ENCODE measurements at regions not wholly inside any gene's neighbourhood (a gene's known extent, or its start where the extent isn't known, plus 50 kb on each side); places are given as distances from the start of the nearest gene placed in this dataset.
A peak's percentile ranks its signal among the peaks of the same experiment; 100 is the strongest.

- Histone ChIP-seq H3K36me3 (no peaks in the 10 kb centered on the region), H3K27ac (no peak overlapping the region), H3K4me1 (ENCODE audit: low read depth) (peaks cover under 1% of the 10 kb centered on the region), H3K9me3 (ENCODE audit: low read depth) (no peaks in the 10 kb centered on the region), H3K4me3 (no peak overlapping the region), H3K27me3 (no peaks in the 10 kb centered on the region)
- no peak for DNase-seq (ENCODE audit: low read depth in 1 of 2, low spot score in 1 of 2)
- no peak for TF ChIP-seq CTCF (IDR thresholded peaks at IDR 0.05; ENCODE audit: low read depth, low read length)
Measured at GRCh38 chr2:216944733-216945132, 84.9 kb upstream of the TNP1 start.

GRCh38 chr2:216943109-216943508 lies 83.2 kb upstream of the TNP1 start:
- H3K36me3 ChIP-seq = no peaks in the 10 kb centered on the region
- no peak for DNase-seq (ENCODE audit: low read depth in 1 of 2, low spot score in 1 of 2)
- no peaks in the 10 kb centered on the region for H3K4me1 ChIP-seq (ENCODE audit: low read depth)
- no peak overlapping the region for H3K27ac ChIP-seq
- no peak for TF ChIP-seq CTCF (IDR thresholded peaks at IDR 0.05; ENCODE audit: low read depth, low read length)
- no peak overlapping the region for H3K4me3 ChIP-seq
- H3K9me3 ChIP-seq (ENCODE audit: low read depth) = no peaks in the 10 kb centered on the region
- no peaks in the 10 kb centered on the region for H3K27me3 ChIP-seq

GRCh38 chr2:216942465-216942864 lies 82.6 kb upstream of the TNP1 start:
- Histone ChIP-seq H3K9me3 (ENCODE audit: low read depth) (no peaks in the 10 kb centered on the region), H3K4me1 (ENCODE audit: low read depth) (no peaks in the 10 kb centered on the region), H3K36me3 (no peaks in the 10 kb centered on the region), H3K27me3 (no peaks in the 10 kb centered on the region), H3K4me3 (no peak overlapping the region), H3K27ac (no peak overlapping the region)
- TF ChIP-seq CTCF (IDR thresholded peaks at IDR 0.05; ENCODE audit: low read depth, low read length) = no peak
- DNase-seq (ENCODE audit: low read depth in 1 of 2, low spot score in 1 of 2) = no peak

GRCh38 chr2:216942016-216942415 lies 82.2 kb upstream of the TNP1 start:
- H3K27me3 ChIP-seq = no peaks in the 10 kb centered on the region
- no peak overlapping the region for H3K27ac ChIP-seq
- H3K4me3 ChIP-seq = no peak overlapping the region
- TF ChIP-seq CTCF (IDR thresholded peaks at IDR 0.05; ENCODE audit: low read depth, low read length) = no peak
- no peak for DNase-seq (ENCODE audit: low read depth in 1 of 2, low spot score in 1 of 2)
- no peaks in the 10 kb centered on the region for H3K9me3 ChIP-seq (ENCODE audit: low read depth)
- H3K4me1 ChIP-seq (ENCODE audit: low read depth) = no peaks in the 10 kb centered on the region
- H3K36me3 ChIP-seq = no peaks in the 10 kb centered on the region

GRCh38 chr2:216936954-216937357 lies 77.1 kb upstream of the TNP1 start:
- TF ChIP-seq CTCF (IDR thresholded peaks at IDR 0.05; ENCODE audit: low read depth, low read length) = no peak

GRCh38 chr2:216934623-216935022 lies 74.8 kb upstream of the TNP1 start:
- TF ChIP-seq CTCF (IDR thresholded peaks at IDR 0.05; ENCODE audit: low read depth, low read length) = no peak
- Histone ChIP-seq H3K4me3 (no peak overlapping the region), H3K27me3 (no peaks in the 10 kb centered on the region), H3K36me3 (no peaks in the 10 kb centered on the region), H3K27ac (no peak overlapping the region), H3K4me1 (ENCODE audit: low read depth) (no peaks in the 10 kb centered on the region), H3K9me3 (ENCODE audit: low read depth) (no peaks in the 10 kb centered on the region)
- DNase-seq (ENCODE audit: low read depth in 1 of 2, low spot score in 1 of 2) = no peak

More at GRCh38 chr2:216936954-216937357, 77.1 kb upstream of the TNP1 start:
- no peaks in the 10 kb centered on the region for H3K36me3 ChIP-seq
- H3K4me1 ChIP-seq (ENCODE audit: low read depth) = no peaks in the 10 kb centered on the region
- H3K27ac ChIP-seq = no peak overlapping the region
- DNase-seq (ENCODE audit: low read depth in 1 of 2, low spot score in 1 of 2) = peak in 1 of 2 donors; percentile 45
- no peak overlapping the region for H3K4me3 ChIP-seq
- H3K9me3 ChIP-seq (ENCODE audit: low read depth) = no peaks in the 10 kb centered on the region
- H3K27me3 ChIP-seq = no peaks in the 10 kb centered on the region
